RWPE2 (cell line): ENCODE measurements at regions not wholly inside any gene's neighbourhood (a gene's known extent, or its start where the extent isn't known, plus 50 kb on each side); places are given as distances from the start of the nearest gene placed in this dataset.

Experiments
- ATAC-seq: fragments of 200-7000 bp; cut with Tn5 transposase; 3 replicates; pipeline ENCODE4 v1.9.1; 2021; ENCODE audit warnings: low read depth
- DNase-seq: peaks from one replicate; pipeline ENCODE4 v3.0.0-alpha.2; 2020; ENCODE audit warnings: low spot score
- H3K27ac ChIP-seq: fragments of 450-650 bp; 2 replicates; pipeline ENCODE4 v1.5.1; 2017; ENCODE audit warnings: mild to moderate bottlenecking; ENCODE audit not compliant: poor library complexity, severe bottlenecking
- H3K27me3 ChIP-seq: fragments of 250-450 bp; sonication (Bioruptor Pico); 2 replicates; pipeline ENCODE4 v1.5.1; 2021; ENCODE audit warnings: mild to moderate bottlenecking, moderate library complexity; ENCODE audit not compliant: insufficient read depth, poor library complexity, severe bottlenecking
- H3K36me3 ChIP-seq: fragments of 250-450 bp; sonication (Bioruptor Pico); 2 replicates; pipeline ENCODE4 v1.5.1; 2020; ENCODE audit warnings: low read depth, mild to moderate bottlenecking, moderate library complexity
- H3K4me1 ChIP-seq: fragments of 250-450 bp; sonication (Bioruptor Pico); 2 replicates; pipeline ENCODE4 v1.5.1; 2021; ENCODE audit warnings: mild to moderate bottlenecking, moderate library complexity; ENCODE audit not compliant: insufficient read depth, poor library complexity, severe bottlenecking
- H3K4me3 ChIP-seq: fragments of 250-450 bp; sonication (Bioruptor Pico); 2 replicates; pipeline ENCODE4 v1.5.1; 2021; ENCODE audit warnings: mild to moderate bottlenecking, moderate library complexity; ENCODE audit not compliant: severe bottlenecking
- H3K9me3 ChIP-seq: fragments of 250-450 bp; sonication (Bioruptor Pico); 2 replicates; pipeline ENCODE4 v1.5.1; 2021; ENCODE audit warnings: mild to moderate bottlenecking, moderate library complexity; ENCODE audit not compliant: severe bottlenecking
- CTCF ChIP-seq: fragments of 450-650 bp; IDR thresholded peaks from one replicate; pipeline ENCODE4 v1.5.1; 2017; ENCODE audit warnings: mild to moderate bottlenecking, moderate library complexity; ENCODE audit not compliant: poor library complexity, severe bottlenecking

DNA sequence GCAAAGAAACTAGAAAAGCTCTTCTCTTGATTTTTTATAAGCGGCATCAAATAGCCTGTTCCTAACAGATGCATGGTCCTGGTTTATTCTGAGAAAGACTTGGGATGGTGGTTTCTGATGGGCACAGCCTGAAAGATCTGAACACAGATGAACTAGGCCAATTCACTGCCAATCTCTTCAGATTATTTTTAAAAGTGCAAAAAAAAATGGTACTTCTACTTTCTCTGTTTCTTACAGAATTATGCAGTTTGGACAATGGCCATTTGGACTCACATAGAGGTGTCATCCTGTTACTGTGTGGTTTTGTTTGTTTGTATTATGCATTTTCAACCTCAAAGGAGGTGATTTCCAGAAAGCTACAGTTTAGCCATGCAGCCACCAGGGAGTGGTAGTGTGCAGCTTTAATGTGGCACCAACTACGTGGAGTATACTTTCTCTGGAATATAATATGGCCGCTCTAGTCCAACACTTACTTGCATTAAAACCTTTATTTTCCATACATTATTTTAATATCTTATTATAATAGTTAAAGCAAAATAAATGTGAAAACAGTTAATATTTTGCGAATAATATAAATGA lies 469.8 kb upstream of the KIRREL3 start:
- no peaks in the 10 kb centered on the region for H3K9me3 ChIP-seq
- peaks cover 15% of the 10 kb centered on the region for H3K27me3 ChIP-seq
- no peak overlapping the region for H3K4me3 ChIP-seq
- no peak overlapping the region for H3K27ac ChIP-seq
- no peak for ATAC-seq
- peak; percentile 47 for TF ChIP-seq CTCF
- no peaks in the 10 kb centered on the region for H3K4me1 ChIP-seq
- no peak for DNase-seq
- no peaks in the 10 kb centered on the region for H3K36me3 ChIP-seq

DNA sequence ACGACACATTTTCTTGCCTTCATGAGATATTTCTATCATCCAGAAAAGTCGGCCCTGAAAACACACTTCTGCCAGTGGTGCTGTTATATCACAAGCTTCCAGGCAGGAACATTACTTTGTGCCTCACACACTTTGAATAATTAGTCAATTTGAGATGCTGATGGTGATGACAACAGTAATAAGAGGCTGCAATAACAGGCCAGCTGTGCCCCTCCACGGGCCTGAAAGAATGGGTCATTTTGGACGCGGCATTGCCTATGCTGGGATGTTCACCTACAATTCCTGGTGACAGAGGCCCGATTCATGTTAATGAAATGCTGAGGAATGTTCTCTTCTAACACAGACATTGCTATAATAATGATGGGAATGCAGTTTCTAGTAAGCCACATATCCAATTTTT lies 463.8 kb upstream of the KIRREL3 start:
- Histone ChIP-seq H3K4me1 (no peaks in the 10 kb centered on the region), H3K36me3 (no peaks in the 10 kb centered on the region), H3K27ac (no peak overlapping the region), H3K9me3 (no peaks in the 10 kb centered on the region), H3K4me3 (no peak overlapping the region), H3K27me3 (peaks cover 24% of the 10 kb centered on the region)
- TF ChIP-seq CTCF = no peak
- ATAC-seq (no peak), DNase-seq (no peak)

DNA sequence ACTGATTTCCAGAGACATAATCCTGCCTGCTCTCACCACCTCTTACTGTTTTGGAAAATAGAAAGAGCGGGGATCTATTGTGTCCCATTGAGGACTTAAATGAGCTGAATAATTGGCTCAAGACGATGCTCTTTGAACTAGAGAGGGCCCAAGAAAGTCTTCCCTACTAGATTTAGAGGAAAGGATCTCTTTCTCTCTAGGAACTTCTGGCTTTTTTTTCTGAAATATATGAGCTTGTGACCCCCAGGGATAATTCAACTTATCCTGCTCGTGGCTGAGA lies 461.4 kb upstream of the KIRREL3 start:
- Histone ChIP-seq H3K4me1 (no peaks in the 10 kb centered on the region), H3K27ac (no peak overlapping the region), H3K27me3 (peaks cover 11% of the 10 kb centered on the region), H3K36me3 (no peaks in the 10 kb centered on the region), H3K9me3 (no peaks in the 10 kb centered on the region), H3K4me3 (no peak overlapping the region)
- ATAC-seq (no peak), DNase-seq (no peak)
- TF ChIP-seq CTCF = no peak

DNA sequence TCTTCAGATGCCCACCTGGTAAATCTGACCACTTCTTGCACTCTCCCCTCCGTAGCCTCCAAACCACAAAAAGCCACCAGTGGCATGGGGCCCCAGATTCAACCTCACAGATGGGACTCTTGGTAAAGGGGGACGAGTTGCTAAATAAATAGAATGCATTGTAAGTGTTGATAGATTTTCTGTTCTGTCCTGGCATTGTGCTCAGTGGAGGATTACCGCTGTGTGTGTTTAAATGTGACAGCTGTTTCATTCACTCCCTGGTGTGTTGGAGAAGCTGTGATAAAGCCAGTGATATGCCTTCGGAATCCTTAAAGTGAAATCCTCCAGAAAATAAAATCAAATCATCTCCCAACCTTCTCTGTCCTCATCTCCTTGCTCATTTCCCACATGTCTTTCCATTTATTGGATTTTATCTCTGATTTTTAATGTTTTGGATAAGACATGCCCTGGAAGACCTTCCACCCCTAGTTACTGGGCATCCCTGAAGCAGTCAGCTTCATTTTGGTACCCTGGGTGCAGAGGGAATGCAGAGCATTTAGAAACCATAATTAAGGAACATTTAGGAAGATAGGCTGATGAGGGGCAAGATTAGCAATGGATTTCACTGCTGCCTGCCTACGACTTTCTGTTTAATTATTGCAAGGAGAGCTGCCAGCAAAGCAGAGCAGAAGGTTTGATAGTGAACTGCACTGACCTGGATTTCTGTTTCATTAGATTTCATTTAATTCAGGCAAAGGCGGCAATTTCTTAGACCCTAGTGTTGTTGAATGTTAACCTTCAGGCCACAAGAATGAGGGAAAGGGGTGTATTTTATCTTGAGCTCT lies 460.9 kb upstream of the KIRREL3 start:
- Histone ChIP-seq H3K4me3 (no peak overlapping the region), H3K4me1 (no peaks in the 10 kb centered on the region), H3K9me3 (no peaks in the 10 kb centered on the region), H3K27me3 (peaks cover 11% of the 10 kb centered on the region), H3K27ac (no peak overlapping the region), H3K36me3 (no peaks in the 10 kb centered on the region)
- ATAC-seq (no peak), DNase-seq (no peak)
- no peak for TF ChIP-seq CTCF

DNA sequence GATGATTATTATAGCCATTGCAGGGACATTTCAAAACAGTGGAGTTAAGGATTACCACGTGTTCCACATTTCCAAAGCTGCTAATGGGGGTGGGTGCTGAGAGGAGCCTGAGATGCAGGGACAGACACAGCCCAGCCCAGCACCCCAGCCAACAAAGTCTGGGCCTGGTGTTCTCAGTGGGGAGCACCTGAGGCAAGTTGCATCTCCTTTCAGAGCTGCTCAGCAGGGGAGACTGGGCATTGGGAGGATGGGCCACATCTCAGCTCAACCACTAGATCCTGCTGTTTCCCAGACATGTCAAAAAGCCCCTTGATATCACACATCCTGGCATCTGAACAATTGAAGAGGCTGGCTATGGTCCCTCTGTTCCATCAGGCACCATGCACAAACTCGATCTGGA lies 458.0 kb upstream of the KIRREL3 start:
- ATAC-seq (no peak), DNase-seq (no peak)
- Histone ChIP-seq H3K4me1 (no peaks in the 10 kb centered on the region), H3K27ac (no peak overlapping the region), H3K9me3 (no peaks in the 10 kb centered on the region), H3K4me3 (no peak overlapping the region), H3K36me3 (no peaks in the 10 kb centered on the region), H3K27me3 (peaks cover 3% of the 10 kb centered on the region)
- no peak for TF ChIP-seq CTCF
